CD1c-positive myeloid dendritic cell (primary cell): ENCODE measurements at regions not wholly inside any gene's neighbourhood (a gene's known extent, or its start where the extent isn't known, plus 50 kb on each side); places are given as distances from the start of the nearest gene placed in this dataset.

ENCODE experiments used
- DNase-seq: peaks from one replicate; pipeline ENCODE4 v3.0.0-alpha.2; 2016; ENCODE audit errors: extremely low spot score

GRCh38 chr15:88382482-88382983, 84.7 kb downstream of the MRPL46 start:
- no peak for DNase-seq

DNA sequence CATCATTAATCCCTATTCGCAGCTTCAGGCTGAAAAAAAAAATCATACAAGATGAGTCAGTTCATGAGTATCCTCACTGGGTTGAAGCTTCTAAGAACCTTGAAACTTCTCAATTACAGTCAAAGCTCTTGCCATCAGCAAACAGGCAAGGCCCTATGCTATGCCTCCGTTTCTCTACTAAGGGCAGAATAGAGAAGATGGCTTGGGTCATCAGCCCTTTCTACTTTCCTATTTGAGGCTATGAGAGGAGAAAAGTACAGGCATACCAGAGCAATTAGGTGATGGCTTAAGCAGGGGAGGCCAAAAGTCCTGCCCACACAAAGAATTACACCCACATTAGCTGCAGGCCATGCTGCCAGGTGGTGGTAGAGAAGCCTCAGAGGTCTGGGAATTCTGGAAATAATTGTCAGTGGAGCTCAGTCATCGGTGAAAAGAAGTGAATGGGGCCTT, 89.0 kb downstream of the MRPL46 start:
- no peak for DNase-seq

DNA sequence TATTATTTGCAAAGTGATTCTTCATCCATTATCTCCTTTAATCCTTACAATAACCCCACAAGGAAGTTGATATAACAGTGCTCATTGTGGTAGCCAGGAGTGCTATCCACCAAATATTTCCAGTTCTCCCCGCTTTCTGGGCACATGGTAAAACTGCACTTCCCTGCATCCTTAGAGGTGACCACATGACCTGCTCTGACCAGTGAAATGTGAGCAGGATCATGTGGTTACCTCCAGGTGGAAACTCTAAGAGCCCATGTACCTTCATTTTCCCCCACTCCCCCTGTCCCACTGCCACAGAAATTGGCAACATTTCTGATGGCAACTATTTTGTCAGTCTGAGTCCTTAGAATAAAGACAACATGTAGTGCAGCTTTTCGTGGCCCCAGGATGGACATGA, 89.7 kb downstream of the MRPL46 start:
- no peak for DNase-seq

DNA sequence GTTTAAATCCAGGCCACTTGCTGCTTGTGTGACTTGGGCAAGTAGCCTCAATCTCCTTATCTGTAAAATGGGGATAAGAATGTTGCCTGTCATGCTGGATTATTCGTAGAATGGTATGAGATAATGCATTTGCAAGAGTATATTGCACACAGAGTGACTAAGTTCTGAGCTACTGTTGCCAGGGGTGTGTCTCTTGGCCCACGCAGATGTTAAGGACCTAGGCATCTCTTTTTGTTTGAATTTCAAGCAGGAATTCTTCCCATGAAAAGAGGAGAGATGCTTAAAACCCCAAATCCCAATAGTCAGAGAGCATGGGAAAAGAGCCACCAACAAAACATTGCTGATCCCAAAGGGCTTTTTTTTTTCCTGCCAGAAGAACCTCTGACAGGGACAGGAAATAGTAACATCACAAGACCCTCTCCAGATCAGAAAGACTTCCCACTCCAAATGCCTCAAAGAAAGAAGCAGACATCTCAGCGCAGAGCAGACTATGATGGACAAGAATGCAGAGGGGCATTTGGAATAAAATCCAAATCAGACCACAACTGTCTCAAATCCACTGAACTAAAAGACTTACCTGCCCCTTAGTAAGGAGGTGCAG, 90.5 kb downstream of the MRPL46 start:
- DNase-seq: no peak

DNA sequence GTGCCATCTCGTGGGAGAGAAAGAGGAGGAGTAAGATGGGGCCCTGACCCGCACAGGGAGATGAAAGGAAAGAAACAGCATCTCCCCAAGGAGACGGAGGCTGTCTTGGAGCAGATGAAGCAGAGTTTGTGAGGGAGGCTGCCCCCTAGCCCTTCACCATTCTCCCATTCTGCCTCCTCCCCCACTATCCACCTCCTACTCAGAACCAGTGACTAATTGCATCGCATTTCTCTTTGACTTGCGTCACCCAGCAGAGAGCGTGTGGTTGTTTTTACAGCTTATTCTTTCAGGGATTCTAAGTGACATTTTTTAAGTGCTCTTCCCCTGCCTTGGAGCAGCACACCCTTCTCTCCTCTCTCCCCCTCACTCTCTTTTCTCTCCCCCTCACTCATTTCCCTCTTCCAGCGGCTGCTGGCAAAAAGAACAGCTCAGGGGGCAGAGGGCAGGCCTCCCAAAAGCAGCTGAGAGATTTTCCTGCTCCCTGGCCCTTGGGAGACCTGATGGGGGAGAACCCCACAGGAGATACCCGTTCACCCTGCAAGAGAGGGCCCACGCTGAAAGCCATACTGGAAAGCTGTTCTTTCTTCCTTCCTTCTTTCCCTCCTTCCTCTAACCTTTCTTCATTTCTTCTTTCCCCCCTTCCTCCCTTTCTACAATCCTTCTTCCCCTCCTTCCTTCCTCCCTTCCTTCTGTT, 91.8 kb downstream of the MRPL46 start:
- DNase-seq: no peak

DNA sequence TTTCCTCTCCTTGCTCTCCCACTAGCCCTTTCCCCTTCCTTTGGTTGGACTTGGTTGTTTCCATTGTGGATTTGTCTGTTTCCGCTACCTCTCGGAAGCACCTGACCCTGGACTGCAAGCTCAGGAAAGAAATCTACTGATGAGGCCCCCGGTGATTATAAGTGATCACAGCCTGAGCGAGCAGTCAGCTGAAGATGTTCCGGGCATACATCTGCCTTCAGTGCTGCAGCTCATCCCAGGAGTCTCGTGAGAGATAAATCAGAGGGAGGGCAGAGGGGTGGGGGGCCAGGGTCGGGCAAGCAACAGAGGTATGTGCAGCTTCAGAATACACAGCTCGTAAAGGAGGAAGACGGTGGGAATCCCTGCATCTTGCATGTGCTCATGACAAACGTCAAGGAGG, 102.1 kb downstream of the MRPL46 start:
- no peak for DNase-seq

DNA sequence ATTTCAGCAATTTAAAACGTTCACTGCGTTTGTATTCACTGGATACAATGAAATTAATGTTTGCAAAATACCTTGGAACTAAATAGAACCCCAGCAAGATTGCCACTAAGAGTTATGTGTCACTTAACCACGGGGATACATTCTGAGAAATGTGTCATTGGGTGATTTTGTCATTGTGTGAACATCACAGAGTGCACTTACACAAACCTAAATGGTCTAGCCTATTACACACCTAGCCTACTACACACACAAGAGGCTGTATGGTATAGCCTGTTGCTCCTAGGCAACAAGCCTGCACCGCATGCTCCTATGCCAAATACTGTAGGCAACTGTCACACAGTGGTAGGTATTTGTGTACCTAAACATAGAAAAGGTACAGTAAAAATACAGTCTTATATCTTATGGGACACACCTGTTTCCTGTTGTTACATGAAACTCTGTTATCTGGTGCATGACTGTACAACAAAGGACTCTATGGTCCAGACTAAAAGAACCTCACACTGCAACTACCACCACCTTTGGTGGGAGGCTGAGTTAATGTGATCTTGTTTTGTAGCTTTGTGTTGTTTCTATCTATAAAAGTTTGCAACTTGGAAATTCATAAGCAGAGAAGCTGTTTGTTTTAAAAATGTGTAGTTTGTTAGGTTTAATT, 92.2 kb upstream of the NTRK3 start:
- DNase-seq: no peak

GRCh38 chr15:88345962-88346361, 89.4 kb upstream of the NTRK3 start:
- no peak for DNase-seq

GRCh38 chr15:88344786-88345185, 88.2 kb upstream of the NTRK3 start:
- DNase-seq: no peak

DNA sequence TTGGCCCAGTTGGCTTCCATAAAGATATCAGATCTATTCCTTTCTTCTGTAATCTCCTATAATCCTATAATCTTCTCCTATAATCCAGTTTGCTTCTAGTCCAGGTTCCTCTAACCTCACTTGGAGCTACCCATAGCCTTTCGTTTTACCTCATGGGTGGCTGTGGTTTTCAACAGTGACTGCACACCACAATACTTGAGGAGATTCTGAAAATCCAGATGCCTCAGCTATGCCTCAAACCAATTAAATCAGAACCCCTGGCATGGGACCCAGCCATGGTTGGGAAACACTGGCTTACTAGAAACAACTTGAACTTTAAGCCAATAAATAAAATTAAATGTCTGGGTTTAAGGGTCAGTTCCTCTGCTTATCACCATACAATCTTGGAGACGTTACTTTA, 86.1 kb upstream of the NTRK3 start:
- DNase-seq: no peak

DNA sequence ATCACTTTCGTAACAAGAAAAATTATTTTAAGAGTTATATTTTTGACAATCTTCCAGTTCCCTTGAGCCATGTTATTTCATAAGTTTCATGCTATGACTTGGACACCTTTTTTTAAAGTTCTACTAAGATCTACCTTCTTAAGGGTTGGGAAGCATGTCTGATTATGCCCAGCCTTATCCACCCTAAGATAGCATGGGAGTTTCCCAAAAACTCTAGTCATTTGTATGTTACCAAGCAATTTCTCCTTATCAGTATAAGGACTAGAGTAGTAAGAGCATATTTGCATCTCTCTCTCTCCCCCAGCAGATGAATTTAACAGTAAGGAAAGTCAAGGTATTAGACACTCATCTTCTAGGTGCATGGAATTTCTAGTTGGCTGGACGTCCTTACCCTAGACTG, 85.1 kb upstream of the NTRK3 start:
- no peak for DNase-seq

- DNase-seq: no peak
Observed at GRCh38 chr15:88341006-88341405, 84.5 kb upstream of the NTRK3 start.

GRCh38 chr15:88337993-88338392, 81.5 kb upstream of the NTRK3 start:
- DNase-seq: no peak

DNA sequence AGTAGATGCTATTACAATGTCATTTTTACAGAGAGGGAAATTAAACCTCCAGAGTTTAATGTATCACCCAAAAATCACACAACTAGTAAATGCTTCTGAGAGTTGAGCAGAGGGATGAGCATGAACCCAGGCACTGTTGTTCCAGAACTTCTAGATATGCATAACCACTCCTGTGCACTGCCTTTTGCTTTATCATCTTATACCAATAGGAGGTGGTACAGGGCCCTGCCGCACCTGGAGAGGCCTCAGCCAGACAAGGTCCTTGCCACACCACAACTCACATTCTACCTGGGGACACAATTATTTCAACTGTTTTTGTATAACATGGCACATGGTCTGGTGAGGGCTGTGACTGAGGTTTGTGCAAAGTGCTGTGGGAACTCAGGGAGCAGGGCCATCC, 78.5 kb upstream of the NTRK3 start:
- no peak for DNase-seq

- DNase-seq: no peak
Observed at GRCh38 chr15:88334436-88334835, 77.9 kb upstream of the NTRK3 start.

- DNase-seq: peak; percentile 7
Observed at GRCh38 chr15:88331291-88331690, 74.8 kb upstream of the NTRK3 start.

DNA sequence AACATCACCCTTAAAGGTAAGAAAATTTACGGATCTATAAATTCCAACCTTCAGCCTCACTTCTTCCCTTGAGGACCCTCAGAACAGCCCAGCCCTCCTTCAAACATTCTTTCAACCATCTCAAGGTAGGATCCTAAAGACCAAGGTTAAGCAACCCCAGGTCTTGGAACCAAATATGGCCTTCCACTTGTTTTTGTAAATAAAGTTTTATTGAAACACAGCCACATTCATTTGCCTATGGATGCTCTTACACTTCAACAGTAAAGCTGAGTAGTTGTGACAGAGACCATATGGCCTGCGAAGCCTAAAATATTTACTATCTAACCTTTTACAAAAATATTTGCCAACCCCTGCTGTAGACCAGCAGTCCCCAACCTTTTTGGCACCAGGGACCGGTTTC, 70.4 kb upstream of the NTRK3 start:
- no peak for DNase-seq

GRCh38 chr15:88324741-88325065, 68.2 kb upstream of the NTRK3 start:
- no peak for DNase-seq

GRCh38 chr15:88323976-88324740, 67.6 kb upstream of the NTRK3 start:
- DNase-seq: no peak

DNA sequence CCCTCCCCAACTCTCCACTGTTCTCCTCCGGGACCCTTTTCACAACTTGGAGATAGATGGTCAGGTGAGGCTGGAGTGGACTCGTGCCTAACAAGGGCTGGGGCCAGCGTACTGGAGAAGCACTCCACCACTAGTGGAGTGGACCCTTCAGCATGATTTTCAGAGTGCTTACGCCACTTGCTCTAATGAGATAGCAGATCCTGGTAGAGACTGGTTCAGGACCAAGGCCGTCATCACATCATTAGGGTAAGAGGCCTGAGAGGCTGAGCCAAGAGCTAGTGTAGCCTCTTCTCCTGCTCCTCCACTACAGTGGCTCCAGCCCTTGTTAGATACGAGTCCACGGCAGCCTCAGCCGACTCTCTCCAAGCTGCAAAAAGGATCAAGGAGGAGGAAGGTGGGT, 66.9 kb upstream of the NTRK3 start:
- no peak for DNase-seq

GRCh38 chr15:88322461-88322860, 65.9 kb upstream of the NTRK3 start:
- no peak for DNase-seq

DNA sequence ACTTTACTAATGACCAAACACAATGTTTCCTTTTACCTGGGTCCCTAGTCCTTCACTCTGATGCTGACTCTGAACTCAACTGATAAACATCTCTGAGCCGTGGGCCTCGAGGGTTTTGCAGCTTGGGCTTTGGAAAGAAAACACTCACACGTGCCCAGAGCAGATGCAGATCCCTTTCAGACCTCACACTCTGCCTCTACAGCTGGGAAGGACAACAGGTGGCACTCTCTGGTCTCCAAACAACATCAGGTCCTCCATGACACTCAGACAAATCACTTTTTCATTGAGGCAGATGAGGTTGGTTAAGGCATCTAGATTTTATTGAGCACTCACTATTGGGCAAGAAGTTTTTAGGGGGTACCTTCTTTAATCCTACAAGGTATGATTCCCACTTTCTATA, 64.7 kb upstream of the NTRK3 start:
- DNase-seq: no peak

DNA sequence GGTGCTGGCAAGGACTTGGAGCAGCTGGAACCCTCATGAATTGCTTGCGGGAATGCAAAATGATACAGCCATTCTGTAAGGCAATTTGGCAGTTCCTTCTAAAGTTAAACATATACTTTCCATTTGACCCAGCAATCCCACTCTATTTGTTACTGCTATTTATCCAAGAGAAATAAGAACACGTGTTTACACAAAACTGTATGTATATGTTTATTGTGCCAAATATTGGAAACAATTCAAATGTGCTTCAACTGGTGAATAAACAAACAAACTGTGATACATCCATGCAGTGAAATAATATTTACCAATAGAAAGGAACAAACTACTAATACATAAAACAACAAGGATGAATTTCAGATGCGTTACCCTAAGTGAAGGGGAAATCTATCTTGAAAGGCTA, 60.0 kb upstream of the NTRK3 start:
- no peak for DNase-seq
